GM06990 (cell line): ENCODE measurements at regions not wholly inside any gene's neighbourhood (a gene's known extent, or its start where the extent isn't known, plus 50 kb on each side); places are given as distances from the start of the nearest gene placed in this dataset.

Experiments
- DNase-seq: peaks from one replicate; pipeline ENCODE4 v3.0.0-alpha.2; 2011; ENCODE audit not compliant: insufficient read length; ENCODE audit errors: extremely low read depth
- H3K27me3 ChIP-seq: replicated peaks from 2 replicates; pipeline ENCODE4 v1.6.0; 2011; ENCODE audit warnings: low read length; ENCODE audit not compliant: control insufficient read depth, insufficient read depth
- H3K36me3 ChIP-seq: 2 replicates; pipeline ENCODE4 v1.5.1; 2011; ENCODE audit warnings: low read length; ENCODE audit not compliant: control insufficient read depth, insufficient read depth
- H3K4me3 ChIP-seq: replicated peaks from 2 replicates; pipeline ENCODE4 v1.5.1; 2011; ENCODE audit warnings: low read depth, mild to moderate bottlenecking, control low read depth, low read length
- CTCF ChIP-seq: IDR thresholded peaks from 2 replicates; pipeline ENCODE4 v1.5.1; 2011; ENCODE audit warnings: low read length, control low read depth, mild to moderate bottlenecking, inconsistent platforms; ENCODE audit not compliant: insufficient read depth, poor library complexity, severe bottlenecking

GRCh38 chr2:136324966-136325365 is 207.0 kb upstream of the CXCR4 start:
- TF ChIP-seq CTCF = no peak
- no peak overlapping the region for H3K4me3 ChIP-seq
- DNase-seq = no peak
- no peaks in the 10 kb centered on the region for H3K36me3 ChIP-seq
- H3K27me3 ChIP-seq = 0 out of 2 replicates have a peak, but pooled peaks cover 1% of the 10 kb centered on the region

- no peaks in the 10 kb centered on the region for H3K36me3 ChIP-seq
- TF ChIP-seq CTCF = no peak
- no peak for DNase-seq
- H3K4me3 ChIP-seq = no peak overlapping the region
- no peaks in the 10 kb centered on the region for H3K27me3 ChIP-seq
These were observed 206.0 kb upstream of the CXCR4 start for GRCh38 chr2:136323935-136324334.

GRCh38 chr2:136323195-136323594 is 205.2 kb upstream of the CXCR4 start:
- DNase-seq = no peak
- Histone ChIP-seq H3K27me3 (no peaks in the 10 kb centered on the region), H3K36me3 (no peaks in the 10 kb centered on the region), H3K4me3 (no peak overlapping the region)
- no peak for TF ChIP-seq CTCF

- no peaks in the 10 kb centered on the region for H3K27me3 ChIP-seq
- no peak overlapping the region for H3K4me3 ChIP-seq
- no peaks in the 10 kb centered on the region for H3K36me3 ChIP-seq
- no peak for DNase-seq
- no peak for TF ChIP-seq CTCF
These were observed 204.5 kb upstream of the CXCR4 start for GRCh38 chr2:136322428-136322827.

GRCh38 chr2:136319651-136320050 is 201.7 kb upstream of the CXCR4 start:
- Histone ChIP-seq H3K36me3 (no peaks in the 10 kb centered on the region), H3K4me3 (no peak overlapping the region), H3K27me3 (no peaks in the 10 kb centered on the region; the same call in 1 of the 2 replicates)
- TF ChIP-seq CTCF = no peak
- no peak for DNase-seq

- no peak for DNase-seq
- Histone ChIP-seq H3K36me3 (no peaks in the 10 kb centered on the region), H3K27me3 (no peaks in the 10 kb centered on the region; the same call in 1 of the 2 replicates), H3K4me3 (no peak overlapping the region)
- TF ChIP-seq CTCF = no peak
These were observed 201.3 kb upstream of the CXCR4 start for GRCh38 chr2:136319237-136319636.
